HFFc6 (cell line): ENCODE measurements at regions not wholly inside any gene's neighbourhood (a gene's known extent, or its start where the extent isn't known, plus 50 kb on each side); places are given as distances from the start of the nearest gene placed in this dataset.

Source experiments
- DNase-seq: peaks from one replicate; pipeline ENCODE4 v3.0.0-alpha.2; 2018
- H3K27ac Mint-ChIP-seq: 2 replicates; pipeline ENCODE4 v1.8.0; 2020; ENCODE audit warnings: mild to moderate bottlenecking, mixed read lengths
- H3K27me3 Mint-ChIP-seq: 2 replicates; pipeline ENCODE4 v1.8.0; 2021; ENCODE audit warnings: mild to moderate bottlenecking, moderate library complexity, mixed read lengths; ENCODE audit not compliant: insufficient read depth
- H3K36me3 Mint-ChIP-seq: 2 replicates; pipeline ENCODE4 v1.8.0; 2021; ENCODE audit warnings: low read depth, mixed read lengths
- H3K4me1 Mint-ChIP-seq: 2 replicates; pipeline ENCODE4 v1.8.0; 2020; ENCODE audit warnings: low read depth, mixed read lengths
- H3K4me3 Mint-ChIP-seq: 2 replicates; pipeline ENCODE4 v1.8.0; 2020; ENCODE audit warnings: mild to moderate bottlenecking, moderate library complexity, mixed read lengths
- H3K9me3 Mint-ChIP-seq: 2 replicates; pipeline ENCODE4 v1.8.0; 2020; ENCODE audit warnings: mild to moderate bottlenecking, mixed read lengths
- TF ChIP-seq, protein P1 (sequence below): fragments of 200-600 bp; sonication (generic); IDR thresholded peaks from 2 replicates; pipeline ENCODE4 v1.5.0; 2021; ENCODE audit warnings: antibody characterized with exemption, mild to moderate bottlenecking

DNA sequence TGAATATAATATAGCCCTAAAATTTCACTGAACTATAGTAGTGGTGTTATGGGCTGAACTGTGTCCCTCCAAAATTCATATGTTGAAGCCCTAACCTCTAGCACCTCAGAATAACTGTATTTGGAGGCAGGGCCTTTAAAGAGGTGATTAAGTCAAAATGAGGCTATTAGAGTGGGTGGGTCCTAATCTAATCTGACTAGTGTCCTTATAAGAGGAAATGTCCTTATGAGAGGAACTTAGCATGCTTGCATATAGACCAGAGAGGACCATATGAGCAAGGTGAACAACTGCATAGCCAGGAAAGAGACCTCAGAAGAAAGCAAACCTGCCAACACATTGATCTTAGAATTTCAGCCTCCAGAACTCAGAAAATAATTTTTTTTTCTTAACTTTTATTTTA lies 238.4 kb downstream of the ZEB2 start:
- TF ChIP-seq, protein P1, sequence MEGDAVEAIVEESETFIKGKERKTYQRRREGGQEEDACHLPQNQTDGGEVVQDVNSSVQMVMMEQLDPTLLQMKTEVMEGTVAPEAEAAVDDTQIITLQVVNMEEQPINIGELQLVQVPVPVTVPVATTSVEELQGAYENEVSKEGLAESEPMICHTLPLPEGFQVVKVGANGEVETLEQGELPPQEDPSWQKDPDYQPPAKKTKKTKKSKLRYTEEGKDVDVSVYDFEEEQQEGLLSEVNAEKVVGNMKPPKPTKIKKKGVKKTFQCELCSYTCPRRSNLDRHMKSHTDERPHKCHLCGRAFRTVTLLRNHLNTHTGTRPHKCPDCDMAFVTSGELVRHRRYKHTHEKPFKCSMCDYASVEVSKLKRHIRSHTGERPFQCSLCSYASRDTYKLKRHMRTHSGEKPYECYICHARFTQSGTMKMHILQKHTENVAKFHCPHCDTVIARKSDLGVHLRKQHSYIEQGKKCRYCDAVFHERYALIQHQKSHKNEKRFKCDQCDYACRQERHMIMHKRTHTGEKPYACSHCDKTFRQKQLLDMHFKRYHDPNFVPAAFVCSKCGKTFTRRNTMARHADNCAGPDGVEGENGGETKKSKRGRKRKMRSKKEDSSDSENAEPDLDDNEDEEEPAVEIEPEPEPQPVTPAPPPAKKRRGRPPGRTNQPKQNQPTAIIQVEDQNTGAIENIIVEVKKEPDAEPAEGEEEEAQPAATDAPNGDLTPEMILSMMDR, result no peak
- Mint-ChIP-seq H3K4me1 (peaks cover 19% of the 10 kb centered on the region), H3K4me3 (no peak overlapping the region), H3K9me3 (no peaks in the 10 kb centered on the region), H3K36me3 (no peaks in the 10 kb centered on the region), H3K27ac (no peak overlapping the region), H3K27me3 (no peaks in the 10 kb centered on the region)
- DNase-seq, result no peak

DNA sequence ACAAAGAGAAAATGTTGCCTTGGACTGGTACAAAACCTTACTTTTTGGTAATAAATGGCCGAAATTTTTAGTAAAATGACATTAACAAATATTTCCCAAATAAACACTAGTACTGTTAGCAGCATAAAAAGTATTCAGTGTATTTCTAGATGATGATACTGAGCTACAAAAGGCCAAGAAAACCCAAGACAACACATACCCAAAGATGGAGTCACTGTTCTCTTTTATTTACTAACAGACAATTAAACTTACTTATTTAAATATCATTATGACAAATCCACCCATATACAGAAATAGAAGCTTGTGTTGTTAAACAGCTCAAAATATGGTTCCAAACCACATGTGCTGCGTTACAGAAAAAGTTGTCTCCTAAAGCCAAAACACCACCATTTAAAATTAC lies 239.9 kb downstream of the ZEB2 start:
- H3K4me1 Mint-ChIP-seq, result peaks cover 19% of the 10 kb centered on the region
- H3K9me3 Mint-ChIP-seq, result no peaks in the 10 kb centered on the region
- TF ChIP-seq, protein P1, result no peak
- H3K27me3 Mint-ChIP-seq, result no peaks in the 10 kb centered on the region
- H3K27ac Mint-ChIP-seq, result no peak overlapping the region
- DNase-seq, result no peak
- H3K36me3 Mint-ChIP-seq, result no peaks in the 10 kb centered on the region
- no peak overlapping the region for H3K4me3 Mint-ChIP-seq

- TF ChIP-seq, protein P1, result no peak
- no peak overlapping the region for H3K27ac Mint-ChIP-seq
- no peak overlapping the region for H3K4me3 Mint-ChIP-seq
Observed at GRCh38 chr2:144279165-144279564, 240.8 kb downstream of the ZEB2 start.

GRCh38 chr2:144277622-144278354 lies 242.1 kb downstream of the ZEB2 start:
- no peak for DNase-seq
- peaks cover 20% of the 10 kb centered on the region for H3K4me1 Mint-ChIP-seq
- H3K27ac Mint-ChIP-seq, result no peak overlapping the region
- TF ChIP-seq, protein P1, result no peak
- no peaks in the 10 kb centered on the region; the same call in 1 of the 2 replicates for H3K36me3 Mint-ChIP-seq
- H3K27me3 Mint-ChIP-seq, result no peaks in the 10 kb centered on the region
- H3K4me3 Mint-ChIP-seq, result no peak overlapping the region
- no peaks in the 10 kb centered on the region for H3K9me3 Mint-ChIP-seq

More at GRCh38 chr2:144279165-144279564, 240.8 kb downstream of the ZEB2 start:
- Mint-ChIP-seq H3K9me3 (no peaks in the 10 kb centered on the region), H3K27me3 (no peaks in the 10 kb centered on the region), H3K36me3 (no peaks in the 10 kb centered on the region), H3K4me1 (peaks cover 19% of the 10 kb centered on the region)
- no peak for DNase-seq

- Mint-ChIP-seq H3K27ac (no peak overlapping the region), H3K4me1 (peaks cover 23% of the 10 kb centered on the region), H3K4me3 (no peak overlapping the region), H3K9me3 (no peaks in the 10 kb centered on the region), H3K27me3 (no peaks in the 10 kb centered on the region), H3K36me3 (no peaks in the 10 kb centered on the region; the same call in 1 of the 2 replicates)
- TF ChIP-seq, protein P1, result no peak
- DNase-seq, result no peak
Observed at GRCh38 chr2:144275340-144275739, 244.6 kb downstream of the ZEB2 start.
